ENCODE measurements at regions not wholly inside any gene's neighbourhood (a gene's known extent, or its start where the extent isn't known, plus 50 kb on each side); places are given as distances from the start of the nearest gene placed in this dataset.

DNA sequence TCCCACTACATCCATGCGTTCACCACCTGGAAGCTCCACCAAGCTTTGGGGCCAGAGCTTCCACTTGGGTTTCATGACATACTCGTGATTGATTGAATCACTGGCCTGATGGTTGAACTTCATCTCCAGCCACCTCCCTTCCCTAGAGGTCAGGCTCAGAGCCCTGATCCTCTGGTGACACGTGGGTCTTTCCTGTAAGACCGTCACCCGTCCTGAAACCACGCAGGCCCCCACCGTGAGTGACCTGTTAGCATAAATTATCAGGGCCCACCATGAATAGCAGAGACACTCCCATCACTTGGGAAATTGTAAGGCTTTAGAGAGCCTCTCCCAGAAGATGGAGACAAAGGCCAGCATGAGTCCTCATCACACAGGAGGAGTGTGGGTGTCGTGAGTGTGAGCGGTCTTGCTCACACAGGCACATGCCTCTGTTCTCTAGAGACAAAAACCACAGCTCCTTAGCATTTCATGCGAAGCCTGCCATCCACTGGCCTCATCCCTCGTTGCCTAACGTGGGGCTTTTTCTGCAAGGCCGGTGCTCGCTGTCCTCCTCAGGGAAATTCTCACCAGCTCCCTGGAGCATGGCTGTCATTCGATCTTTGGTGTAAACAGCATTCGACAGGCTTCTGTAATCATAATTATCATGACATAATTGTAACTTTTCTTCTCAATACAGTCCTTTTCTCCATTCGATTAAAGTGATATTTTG lies 65.1 kb upstream of the DUSP22 start:
- no peak for DNase-seq

DNA sequence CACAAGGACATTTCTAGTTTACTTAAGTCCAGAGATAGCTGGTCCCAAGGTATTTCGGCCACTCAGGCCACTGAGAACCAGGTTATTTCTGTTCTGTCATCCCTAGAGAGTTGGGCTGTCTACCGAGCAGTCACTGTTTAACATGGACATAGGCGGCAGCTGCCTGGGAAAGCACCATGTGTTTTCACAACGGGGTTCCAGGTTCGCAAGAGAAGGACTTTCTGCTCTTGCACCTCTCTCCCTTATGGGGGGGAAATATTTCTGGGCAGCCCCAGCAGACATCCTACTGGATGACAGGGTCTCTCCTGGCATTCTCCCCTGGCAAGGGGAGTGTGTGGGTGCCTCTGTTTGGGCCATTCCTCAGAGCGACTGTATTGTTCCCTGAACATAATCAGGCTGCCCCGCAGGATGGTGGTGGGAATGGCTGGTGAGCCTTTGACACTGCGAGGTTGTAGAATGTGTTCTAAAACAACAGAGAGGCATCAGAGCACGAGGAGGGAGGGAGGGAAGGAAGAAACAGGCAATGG lies 64.4 kb upstream of the DUSP22 start:
- DNase-seq, result no peak

DNA sequence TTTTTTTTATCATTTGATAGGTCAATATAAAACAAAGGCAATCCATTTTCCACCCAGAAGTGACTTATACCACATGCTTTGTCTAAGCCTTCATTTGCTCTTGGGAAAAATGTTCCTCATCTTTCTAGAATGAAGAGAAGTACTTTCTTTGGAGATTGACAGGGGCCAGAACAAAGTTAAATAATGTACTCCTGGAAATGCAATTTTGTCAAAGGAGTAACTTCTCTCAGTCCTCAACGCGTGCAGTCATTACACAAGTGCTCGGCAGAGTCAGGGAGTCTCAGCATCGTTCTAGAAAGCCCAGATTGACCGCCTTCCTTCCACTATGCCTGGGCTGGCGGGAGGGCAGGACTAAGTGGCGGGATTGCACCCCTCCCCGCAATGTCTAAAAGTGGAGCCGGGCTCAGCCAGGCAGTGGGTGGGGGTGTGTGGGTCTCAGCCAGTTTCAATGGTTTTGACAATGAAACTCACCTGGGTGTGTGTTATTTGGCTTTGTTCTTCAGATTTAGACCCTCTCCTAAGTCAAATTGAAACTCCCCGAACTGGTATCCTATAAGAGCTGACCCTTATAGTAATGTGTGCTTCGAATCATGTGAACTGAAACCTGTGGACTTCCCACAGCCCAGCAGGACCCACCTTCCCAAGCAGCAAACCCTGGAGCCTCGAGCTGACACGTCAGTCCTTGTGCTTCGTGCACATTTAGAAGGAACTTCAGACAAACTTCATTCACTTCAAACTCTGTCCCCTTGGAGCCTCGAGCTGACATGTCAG lies 63.2 kb upstream of the DUSP22 start:
- DNase-seq, result no peak

DNA sequence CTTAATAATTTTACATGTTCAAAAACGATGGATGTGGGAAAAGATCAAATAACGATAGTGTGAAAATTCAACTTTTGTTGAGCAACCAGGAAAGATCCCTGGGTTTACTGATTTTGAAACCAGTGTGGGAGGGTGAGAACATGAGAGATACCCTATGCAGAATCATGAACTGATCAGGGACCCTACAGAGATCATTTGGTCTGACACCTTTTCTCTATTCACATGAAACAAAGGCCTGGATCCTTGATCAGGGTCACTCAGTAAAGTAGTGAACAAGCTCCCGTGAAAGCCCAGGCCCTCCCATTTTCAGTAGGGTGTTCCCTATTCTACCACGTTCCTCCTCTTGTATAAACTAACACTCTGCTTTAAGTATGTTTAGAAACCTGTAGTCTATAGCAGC lies 60.5 kb upstream of the DUSP22 start:
- DNase-seq, result no peak

DNA sequence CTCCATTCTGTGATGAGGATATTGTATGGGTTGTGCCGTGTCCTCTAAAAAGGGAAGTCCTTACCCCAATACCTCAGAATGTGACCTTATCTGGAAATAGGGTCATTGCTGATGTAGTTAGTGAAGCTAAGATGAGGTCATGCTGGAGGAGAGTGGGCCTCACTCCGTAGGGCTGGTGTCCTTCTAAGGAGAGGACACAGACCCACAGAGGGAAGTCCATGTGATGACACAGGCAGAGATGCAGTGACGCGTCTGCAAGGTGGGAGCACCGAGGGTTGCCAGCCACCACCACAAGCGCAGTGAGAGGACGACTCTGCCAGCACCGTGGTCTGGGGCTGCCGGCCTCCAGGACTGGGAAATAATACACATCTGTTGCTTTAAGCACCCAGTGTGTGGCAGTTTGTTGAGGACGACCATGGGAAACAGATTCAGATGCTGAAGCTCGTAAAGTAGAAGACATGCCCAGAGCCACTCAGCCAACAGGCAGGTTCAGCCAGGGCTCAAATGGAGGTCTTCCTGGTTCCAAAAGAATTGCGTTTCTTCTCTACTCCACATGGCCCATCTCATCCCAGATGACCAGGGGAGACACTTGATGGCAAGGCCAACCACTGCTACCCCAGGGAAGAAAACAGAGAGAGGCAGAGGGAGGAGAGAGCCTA lies 59.2 kb upstream of the DUSP22 start:
- DNase-seq, result no peak

DNA sequence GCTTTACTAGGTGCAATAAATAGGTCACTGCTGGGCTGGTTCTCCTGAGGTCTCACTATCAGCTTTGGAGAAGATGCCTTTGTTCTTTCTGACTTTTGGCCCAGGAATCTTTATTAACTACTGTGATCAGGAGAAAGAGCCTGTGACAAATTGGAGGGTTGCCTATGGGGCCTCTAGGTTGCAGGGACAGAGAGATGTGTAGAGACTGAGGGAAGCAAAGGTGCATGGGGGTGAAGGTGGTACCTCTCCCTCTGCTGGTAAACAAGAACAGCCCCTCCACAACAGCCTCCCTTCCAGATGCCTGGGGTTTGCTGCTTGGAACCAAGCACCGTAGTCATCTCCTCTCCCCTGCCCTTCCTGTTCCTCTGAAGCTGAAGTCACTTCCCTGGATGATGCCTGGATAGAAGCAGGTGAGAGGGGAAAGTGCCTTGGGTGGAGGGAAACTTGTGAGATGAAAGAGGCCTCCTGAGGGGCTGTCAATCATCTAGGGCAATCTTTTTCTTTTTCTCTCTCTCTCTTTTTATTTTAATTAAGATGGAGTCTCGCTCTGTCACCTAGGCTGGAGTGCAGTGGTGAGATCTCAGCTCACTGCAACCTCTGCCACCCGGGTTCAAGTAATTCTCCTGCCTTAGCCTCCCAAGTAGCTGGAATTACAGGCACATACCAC lies 57.4 kb upstream of the DUSP22 start:
- no peak for DNase-seq

DNA sequence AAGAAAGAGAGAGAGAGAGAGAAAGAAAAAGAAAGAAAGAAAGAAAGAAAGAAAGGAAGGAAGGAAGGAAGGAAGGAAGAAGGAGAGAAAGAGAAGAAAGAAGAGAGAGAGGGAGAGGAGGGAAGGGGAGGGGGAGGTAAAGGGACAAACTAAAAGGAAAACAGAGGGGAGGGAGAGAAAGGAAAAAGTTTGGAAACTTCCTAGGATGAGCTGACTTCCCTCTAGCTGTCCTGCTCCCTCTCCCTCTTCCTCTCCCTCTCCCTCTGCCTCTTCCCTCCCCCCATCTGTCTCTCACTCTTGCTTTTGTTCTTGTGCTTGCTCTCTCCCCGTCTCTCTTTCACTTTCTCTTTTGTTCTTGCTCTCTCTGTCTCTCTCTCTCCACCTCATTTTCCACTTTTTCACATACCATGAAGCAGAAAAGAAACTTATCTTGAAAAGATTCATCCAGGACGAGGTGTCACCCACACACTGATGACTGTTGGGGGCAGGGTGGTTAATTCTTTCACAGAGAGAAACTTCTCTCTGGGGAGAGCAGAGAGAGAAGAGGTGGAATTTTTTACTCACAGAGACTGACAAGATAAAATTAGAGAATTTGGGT lies 56.4 kb upstream of the DUSP22 start:
- DNase-seq, result no peak

DNA sequence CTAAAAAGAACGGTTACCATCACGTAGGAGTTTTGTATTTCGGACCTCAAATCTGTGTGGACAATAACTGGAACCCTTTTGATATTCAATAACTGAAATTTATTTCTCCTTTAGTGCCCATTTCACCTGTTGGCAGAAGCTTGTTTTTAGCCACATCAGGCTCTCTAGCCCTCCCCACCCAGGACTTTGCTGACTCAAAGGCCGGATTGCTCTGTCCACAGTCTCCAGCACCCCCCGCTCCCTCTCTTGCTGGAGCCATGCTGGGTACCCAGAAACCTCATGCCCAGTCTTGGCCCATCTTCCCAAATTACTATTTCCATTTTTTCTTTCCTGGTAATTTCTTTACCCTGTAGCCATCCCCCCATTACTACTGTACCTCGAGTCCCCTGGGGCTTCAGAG lies 55.8 kb upstream of the DUSP22 start:
- no peak for DNase-seq

DNA sequence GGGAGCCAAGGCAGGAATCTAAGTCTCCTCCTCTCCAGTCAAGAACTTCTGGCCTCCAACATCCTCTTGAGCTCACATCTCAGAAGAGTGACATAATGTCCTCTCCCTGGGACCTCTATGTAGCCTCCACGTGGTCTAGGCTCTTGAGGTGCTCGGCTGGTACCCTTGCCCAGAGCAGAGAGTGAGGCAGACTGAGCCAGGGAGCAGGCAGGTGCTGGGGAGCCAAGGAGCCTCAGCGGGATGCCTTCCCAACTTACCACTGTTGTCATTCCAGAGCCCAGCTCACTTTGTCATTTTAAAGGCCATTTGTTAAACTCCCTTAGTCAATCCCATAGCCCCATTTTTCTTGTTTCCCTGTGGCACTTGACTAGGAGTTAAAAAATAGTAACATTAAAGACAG lies 52.1 kb upstream of the DUSP22 start:
- DNase-seq, result no peak

DNA sequence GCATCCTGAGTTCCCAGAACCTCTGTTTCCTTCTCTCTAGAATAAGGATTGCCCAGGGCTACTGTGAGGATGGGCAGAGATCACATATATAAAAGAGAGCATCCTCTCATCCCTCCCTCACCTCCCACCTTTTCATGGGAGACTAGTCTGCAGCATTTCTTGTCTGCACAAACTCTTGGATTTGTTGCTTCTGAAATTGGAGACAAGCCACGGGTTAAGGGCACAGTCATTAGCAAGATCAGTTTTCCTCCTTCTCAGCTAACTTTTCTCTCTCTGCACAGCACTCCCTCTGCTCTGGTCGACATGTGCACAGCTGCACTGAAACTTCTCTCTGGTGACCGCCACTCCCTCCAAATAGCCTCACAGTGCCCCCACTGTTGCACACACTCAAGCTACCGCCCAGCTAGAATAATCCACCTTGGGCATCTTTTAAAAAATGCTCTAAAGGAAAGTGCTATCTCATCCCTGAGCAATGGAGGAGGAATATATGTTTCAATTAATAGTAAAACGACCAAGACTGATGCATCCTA lies 50.9 kb upstream of the DUSP22 start:
- DNase-seq, result no peak

All from NCI-H510A treated with DMSO at 0.1 percent for 48 hours (cell line).